Liver (tissue), 3 donors: ENCODE measurements at regions not wholly inside any gene's neighbourhood (a gene's known extent, or its start where the extent isn't known, plus 50 kb on each side); places are given as distances from the start of the nearest gene placed in this dataset.

Experiments
- ATF3 ChIP-seq: IDR thresholded peaks from 2 replicates; pipeline ENCODE4 v1.6.1; 2016; ENCODE audit warnings: antibody characterized with exemption
- CTCF ChIP-seq: fragments of 150-350 bp; IDR thresholded peaks from 2 replicates; pipeline ENCODE4 v1.5.1; 2017; ENCODE audit warnings: improper control_type of control experiment, low read depth, low read length; ENCODE audit not compliant: missing input control
- EGR1 ChIP-seq, 2 donors: IDR thresholded peaks; 2 replicates each; pipeline ENCODE4 v1.6.1; 2016 to 2018; ENCODE audit warnings: antibody characterized with exemption in 2 of 2, low read depth in 2 of 2
- HNF4A ChIP-seq, 2 donors: conservative IDR thresholded peaks; 2 replicates each; pipeline ENCODE4 v1.6.1; 2016; ENCODE audit warnings: antibody characterized with exemption in 2 of 2, mild to moderate bottlenecking in 2 of 2
- RAD21 ChIP-seq, 2 donors: IDR thresholded peaks; 2 replicates each; pipeline ENCODE4 v1.6.1; 2016; ENCODE audit warnings: antibody characterized with exemption in 2 of 2, mild to moderate bottlenecking in 2 of 2
- REST ChIP-seq: IDR thresholded peaks from 2 replicates; pipeline ENCODE4 v1.6.1; 2016; ENCODE audit warnings: antibody characterized with exemption, mild to moderate bottlenecking
- SP1 ChIP-seq: IDR thresholded peaks from 2 replicates; pipeline ENCODE4 v1.6.1; 2018; ENCODE audit warnings: antibody characterized with exemption, mild to moderate bottlenecking
- TAF1 ChIP-seq: conservative IDR thresholded peaks from 2 replicates; pipeline ENCODE4 v1.6.1; 2016; ENCODE audit warnings: antibody characterized with exemption, mild to moderate bottlenecking
- ZBTB33 ChIP-seq: IDR thresholded peaks from 2 replicates; pipeline ENCODE4 v1.6.1; 2016; ENCODE audit warnings: antibody characterized with exemption
- donor health status: healthy.
- donor health status: healthy.

GRCh38 chrX:74220277-74220676, 83.7 kb upstream of the ZCCHC13 start:
- TF ChIP-seq CTCF (no peak), RAD21 (IDR thresholded peaks at IDR 0.05) (no peak), HNF4A (conservative IDR thresholded peaks at IDR 0.05) (no peak), REST (no peak), SP1 (no peak), ZBTB33 (no peak), TAF1 (no peak), EGR1 (IDR thresholded peaks at IDR 0.05; ENCODE audit: low read depth in 2 of 2) (no peak), ATF3 (no peak)
